CD4-positive, alpha-beta T cell treated with Interleukin-15 for 4 hours (primary cell): ENCODE measurements at regions not wholly inside any gene's neighbourhood (a gene's known extent, or its start where the extent isn't known, plus 50 kb on each side); places are given as distances from the start of the nearest gene placed in this dataset.

Experiments
- DNase-seq: peaks from one replicate; pipeline ENCODE4 v3.0.0-alpha.2; 2020; ENCODE audit warnings: low spot score

GRCh38 chr9:85258823-85259370, 482.9 kb downstream of the AGTPBP1 start:
- DNase-seq, result no peak

GRCh38 chr9:85258236-85258635, 483.5 kb downstream of the AGTPBP1 start:
- DNase-seq, result no peak

GRCh38 chr9:85249313-85249621, 492.5 kb downstream of the AGTPBP1 start:
- DNase-seq, result no peak

- DNase-seq, result no peak
These were observed 493.0 kb downstream of the AGTPBP1 start for GRCh38 chr9:85248514-85249312.

- DNase-seq, result no peak
These were observed 495.2 kb downstream of the AGTPBP1 start for GRCh38 chr9:85246541-85246940.

GRCh38 chr9:85244856-85245255, 496.9 kb downstream of the AGTPBP1 start:
- no peak for DNase-seq

GRCh38 chr9:85243977-85244376, 497.8 kb downstream of the AGTPBP1 start:
- DNase-seq, result no peak

GRCh38 chr9:85237478-85237877, 504.3 kb downstream of the AGTPBP1 start:
- DNase-seq, result no peak

- DNase-seq, result no peak
These were observed 511.7 kb downstream of the AGTPBP1 start for GRCh38 chr9:85230081-85230480.

GRCh38 chr9:85228111-85228855, 513.5 kb downstream of the AGTPBP1 start:
- DNase-seq, result no peak

- DNase-seq, result no peak
These were observed 516.6 kb downstream of the AGTPBP1 start for GRCh38 chr9:85225180-85225579.

GRCh38 chr9:85224729-85225128, 517.0 kb downstream of the AGTPBP1 start:
- DNase-seq, result no peak

GRCh38 chr9:85224301-85224700, 517.5 kb downstream of the AGTPBP1 start:
- no peak for DNase-seq

GRCh38 chr9:85223506-85224125, 518.1 kb downstream of the AGTPBP1 start:
- no peak for DNase-seq

GRCh38 chr9:85216601-85217000, 525.2 kb downstream of the AGTPBP1 start:
- no peak for DNase-seq

GRCh38 chr9:85215961-85216360, 525.8 kb downstream of the AGTPBP1 start:
- no peak for DNase-seq

GRCh38 chr9:85215416-85215815, 526.3 kb downstream of the AGTPBP1 start:
- no peak for DNase-seq

- no peak for DNase-seq
These were observed 527.8 kb downstream of the AGTPBP1 start for GRCh38 chr9:85213650-85214607.

GRCh38 chr9:85212887-85213286, 528.9 kb downstream of the AGTPBP1 start:
- no peak for DNase-seq

- no peak for DNase-seq
These were observed 529.5 kb downstream of the AGTPBP1 start for GRCh38 chr9:85212209-85212608.

GRCh38 chr9:85208666-85209065, 533.1 kb downstream of the AGTPBP1 start:
- no peak for DNase-seq

- no peak for DNase-seq
These were observed 534.6 kb downstream of the NTRK2 start for GRCh38 chr9:85204176-85204575.
